ENCODE measurements at regions not wholly inside any gene's neighbourhood (a gene's known extent, or its start where the extent isn't known, plus 50 kb on each side); places are given as distances from the start of the nearest gene placed in this dataset.
"Not testable (repeated sequence)": the region's sequence is repeated elsewhere in the genome, so short reads cannot be mapped to it uniquely, and the experiment has no call there.

DNA sequence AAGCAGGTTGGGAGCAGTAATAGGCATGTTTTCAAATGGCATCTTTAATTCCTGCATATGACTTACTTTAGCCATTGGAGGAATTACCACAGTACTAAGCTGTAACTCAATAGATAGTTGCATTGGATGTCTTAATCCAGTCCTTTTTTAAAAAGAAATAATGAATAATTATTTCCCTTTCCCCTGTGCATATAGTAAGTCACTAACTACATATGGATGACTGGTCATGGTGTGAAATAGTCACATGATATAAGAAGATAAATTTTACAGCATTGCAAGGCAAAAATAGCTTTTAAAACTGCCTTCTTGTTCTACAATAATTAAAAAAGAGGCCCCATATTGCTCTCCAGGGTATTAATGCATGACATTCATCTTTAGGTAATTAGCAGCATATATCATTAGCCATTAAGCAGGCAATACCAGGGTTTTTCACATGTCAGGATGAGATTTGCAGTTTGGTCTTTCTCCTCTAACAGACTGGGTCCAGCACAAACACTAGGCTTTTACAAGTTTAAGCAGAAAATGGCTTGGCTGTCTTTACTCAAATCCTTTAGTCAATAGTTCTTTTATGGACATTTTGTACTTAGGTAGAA lies 606.4 kb upstream of the RORB start:
- no peak for DNase-seq

GRCh38 chr9:73892335-73892734 lies 604.8 kb upstream of the RORB start:
- DNase-seq, result no peak

- no peak for DNase-seq
Measured at GRCh38 chr9:73893230-73893629, 603.9 kb upstream of the RORB start.

DNA sequence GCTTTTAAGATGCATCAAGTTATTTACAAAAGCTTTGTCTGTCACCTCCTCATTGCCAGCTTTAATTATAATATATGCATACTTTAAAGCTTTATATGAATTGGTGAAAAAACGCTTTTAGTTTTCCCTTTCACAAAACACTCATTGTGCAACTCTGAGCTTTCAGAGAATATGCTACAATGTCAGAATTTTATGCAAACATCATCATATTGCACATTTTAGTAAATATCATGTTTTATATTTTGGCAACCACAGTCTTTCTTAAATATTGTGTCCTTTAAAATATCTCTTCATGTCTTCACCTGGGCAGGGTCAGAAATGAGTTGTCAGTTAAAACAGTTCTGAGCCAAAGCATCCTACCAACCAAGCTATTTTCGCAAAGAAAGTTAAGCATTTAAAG lies 601.1 kb upstream of the RORB start:
- DNase-seq, result no peak

- no peak for DNase-seq
Measured at GRCh38 chr9:73906671-73907070, 590.5 kb upstream of the RORB start.

DNA sequence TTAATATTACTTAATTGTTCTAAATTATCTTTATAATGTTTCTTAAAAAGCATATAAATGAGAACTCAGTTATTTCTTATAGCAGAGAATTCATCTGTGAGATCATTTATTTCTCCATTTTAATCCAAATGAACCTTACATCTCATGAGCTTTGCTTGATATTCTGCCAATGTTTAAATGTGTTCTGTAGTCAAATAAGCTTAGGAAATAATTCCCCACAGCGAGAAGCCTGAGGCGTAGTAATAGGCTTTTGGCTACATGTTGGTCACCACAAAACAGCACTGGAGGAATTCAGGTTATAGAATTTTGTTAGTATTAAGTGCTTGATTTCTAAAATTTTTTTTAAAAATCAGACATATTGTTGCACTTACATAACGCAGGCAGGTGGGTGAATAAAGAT lies 585.3 kb upstream of the RORB start:
- DNase-seq, result no peak

DNA sequence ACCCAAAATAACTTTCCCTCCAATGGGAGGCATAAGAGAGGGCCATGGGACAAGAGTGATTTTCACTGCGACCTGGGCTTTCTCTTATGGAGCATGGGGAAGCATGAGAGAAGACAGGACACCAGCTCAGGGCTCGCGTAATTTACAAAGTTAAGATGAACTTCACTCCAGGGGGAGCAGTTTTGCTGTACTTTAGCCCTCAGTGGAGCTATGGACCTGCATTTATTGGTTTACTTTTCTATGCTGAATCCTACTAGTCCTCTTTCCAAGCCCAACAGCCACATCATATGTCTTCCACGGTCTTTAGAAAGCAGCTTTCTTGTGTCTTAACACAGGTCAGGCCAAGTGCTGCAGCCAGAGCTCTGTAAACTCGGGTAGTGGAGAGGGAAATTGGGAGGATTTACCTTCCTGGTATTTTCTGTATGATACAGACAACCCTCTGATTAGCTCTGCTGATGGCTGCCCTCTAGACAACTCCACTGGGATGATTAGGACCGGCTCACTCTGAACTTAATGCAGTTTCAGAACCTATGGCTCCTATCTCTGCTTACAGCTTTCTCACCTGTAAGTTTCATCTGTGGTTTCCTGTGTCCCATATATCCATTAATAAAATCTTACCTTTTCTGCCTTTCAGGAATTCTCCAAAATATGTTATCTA lies 581.0 kb upstream of the RORB start:
- no peak for DNase-seq

DNA sequence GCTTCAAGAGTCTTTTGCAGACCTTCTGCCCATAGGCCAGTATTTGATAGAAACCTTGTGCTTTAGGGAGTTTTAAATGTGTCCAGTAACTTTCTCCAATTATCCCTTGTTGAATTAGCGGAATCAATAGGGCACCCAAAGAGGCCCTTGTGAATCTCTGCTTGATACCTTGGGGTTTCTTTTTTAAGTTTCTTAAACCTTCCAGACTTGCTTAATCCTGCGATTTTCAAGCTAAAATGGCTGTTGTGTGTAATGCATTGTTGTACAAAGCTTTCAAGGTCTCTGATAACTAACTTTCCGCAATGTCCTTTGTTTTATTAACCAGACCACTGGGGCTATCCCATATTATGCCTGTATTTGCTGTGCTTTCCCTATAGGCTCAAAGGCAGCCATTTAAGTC lies 577.4 kb upstream of the RORB start:
- no peak for DNase-seq

DNA sequence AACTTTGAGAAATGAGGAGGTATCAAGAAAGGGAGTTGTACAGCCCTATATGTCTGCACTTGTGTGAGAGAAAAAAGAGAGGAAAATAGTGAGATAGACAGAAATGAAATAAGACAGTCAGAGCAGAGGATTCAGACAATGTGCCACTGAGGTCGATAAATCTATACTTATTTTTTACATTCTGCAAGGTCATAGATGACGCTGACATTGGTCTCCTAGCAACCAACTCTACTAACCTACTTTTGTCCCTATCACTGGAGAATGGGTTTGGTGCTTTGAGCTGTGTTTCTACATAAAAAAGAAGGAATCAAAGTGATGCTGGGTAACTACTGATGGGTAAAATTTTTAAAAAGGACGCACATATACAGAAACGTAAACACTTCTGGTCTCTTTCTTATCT lies 573.3 kb upstream of the RORB start:
- no peak for DNase-seq

DNA sequence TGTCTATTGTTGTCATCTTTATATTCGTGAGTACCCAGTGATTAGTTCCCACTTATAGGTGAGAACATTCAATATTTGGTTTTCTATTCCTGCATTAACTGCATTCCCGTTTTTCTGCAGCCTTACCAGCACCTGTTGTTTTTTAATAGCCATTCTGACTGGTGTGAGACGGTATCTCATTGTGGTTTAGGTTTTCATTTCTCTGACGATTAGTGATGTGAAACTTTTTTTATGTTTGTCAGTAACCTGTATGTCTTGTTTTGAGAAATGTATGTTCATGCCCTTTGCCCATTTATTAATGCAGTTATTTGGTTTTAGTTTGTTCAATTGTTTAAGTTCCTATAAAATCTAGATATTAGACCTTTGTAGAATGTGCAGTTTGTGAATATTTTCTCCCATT lies 546.0 kb upstream of the RORB start:
- no peak for DNase-seq

DNA sequence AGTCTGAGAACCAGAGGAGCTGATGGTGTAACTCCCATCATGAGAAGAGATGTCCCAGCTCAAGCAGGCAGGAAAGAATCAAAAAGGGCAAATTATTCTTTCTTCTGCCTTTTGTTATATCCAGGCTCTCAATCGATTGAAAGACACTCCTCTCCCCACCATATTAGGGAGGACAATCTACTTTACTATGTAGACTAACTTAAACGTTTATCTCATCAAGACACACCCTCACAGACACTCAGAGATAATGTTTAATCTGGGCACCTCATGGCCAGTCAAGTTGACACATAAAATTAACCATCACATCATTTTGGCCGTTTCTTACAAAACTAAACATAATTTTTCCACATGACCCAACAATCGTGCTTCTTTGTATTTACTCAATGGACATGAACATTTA lies 534.3 kb upstream of the RORB start:
- no peak for DNase-seq

DNA sequence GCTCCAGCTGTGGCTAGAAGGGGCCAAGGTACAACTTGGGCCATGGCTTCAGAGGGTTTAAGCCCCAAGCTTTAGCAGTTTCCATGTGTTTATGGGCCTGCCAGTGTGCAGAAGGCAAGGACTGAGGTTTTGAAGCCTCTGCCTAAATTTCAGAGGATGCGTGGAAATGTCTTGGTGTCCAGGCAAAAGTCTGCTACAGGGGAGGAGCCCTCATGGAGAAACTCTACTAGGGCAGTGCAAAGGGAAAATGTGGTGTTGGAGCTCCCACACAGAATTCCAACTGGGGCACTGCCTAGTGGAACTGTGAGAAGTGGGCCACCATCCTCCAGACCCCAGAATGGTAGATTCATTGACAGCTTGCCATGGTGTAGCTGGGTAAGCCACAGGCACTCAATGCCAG lies 527.2 kb upstream of the RORB start:
- DNase-seq, result no peak

DNA sequence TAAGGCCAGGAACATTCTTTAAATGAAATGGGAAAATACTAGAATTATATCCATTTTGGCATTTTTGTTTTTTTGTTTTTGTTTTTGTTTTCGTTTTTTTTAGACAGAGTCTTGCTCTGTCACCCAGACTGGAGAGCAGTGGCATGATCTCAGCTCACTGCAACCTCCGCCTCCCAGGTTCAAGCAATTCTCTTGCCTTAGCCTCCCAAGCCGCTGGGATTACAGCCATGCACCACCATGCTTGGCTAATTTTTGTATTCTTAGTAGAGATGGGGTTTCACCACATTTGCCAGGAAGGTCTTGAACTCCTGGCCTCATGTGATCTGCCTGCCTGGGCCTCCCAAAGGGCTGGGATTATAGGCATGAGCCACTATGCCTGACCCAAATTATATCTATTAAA lies 520.7 kb upstream of the RORB start:
- not testable (repeated sequence) for DNase-seq

GRCh38 chr9:73979894-73980264 lies 517.3 kb upstream of the RORB start:
- DNase-seq, result no peak

DNA sequence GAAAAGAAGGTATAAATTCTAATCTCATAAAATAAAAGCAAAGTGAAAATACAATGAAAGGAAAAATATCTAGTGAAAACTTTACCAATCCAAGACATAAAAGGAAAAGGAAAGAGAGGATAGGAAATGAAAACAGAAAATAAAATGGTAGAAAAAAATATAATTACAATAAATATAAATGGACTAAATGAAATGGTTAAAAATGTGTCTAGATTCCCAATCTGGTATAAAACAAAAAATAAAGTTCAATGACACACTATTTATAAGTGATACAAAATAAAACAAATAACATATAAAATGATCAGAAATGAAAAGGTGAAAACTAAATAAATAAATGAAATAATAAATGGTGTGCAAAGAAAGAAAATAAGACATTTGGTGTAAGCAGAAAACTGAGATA lies 516.4 kb upstream of the RORB start:
- no peak for DNase-seq

GRCh38 chr9:73981405-73981804 lies 515.7 kb upstream of the RORB start:
- no peak for DNase-seq

DNA sequence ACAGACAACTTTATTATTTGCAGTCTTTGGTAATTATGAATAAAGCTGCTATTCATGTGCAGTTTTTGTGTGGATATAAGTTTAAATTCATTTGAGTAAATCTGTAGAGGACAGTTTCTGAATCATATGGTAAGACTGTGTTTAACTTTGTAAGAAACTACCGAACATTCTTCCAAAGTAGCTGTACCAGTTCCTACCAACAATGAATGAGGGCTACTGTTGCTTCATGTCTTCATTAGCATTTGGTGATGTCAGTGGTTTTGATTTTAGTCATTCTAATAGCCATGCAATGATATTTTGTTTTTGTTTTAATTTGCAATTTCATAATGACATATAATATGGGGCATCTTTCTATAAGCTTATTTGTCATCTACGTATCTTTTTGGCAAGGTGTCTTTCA lies 501.3 kb upstream of the RORB start:
- no peak for DNase-seq

DNA sequence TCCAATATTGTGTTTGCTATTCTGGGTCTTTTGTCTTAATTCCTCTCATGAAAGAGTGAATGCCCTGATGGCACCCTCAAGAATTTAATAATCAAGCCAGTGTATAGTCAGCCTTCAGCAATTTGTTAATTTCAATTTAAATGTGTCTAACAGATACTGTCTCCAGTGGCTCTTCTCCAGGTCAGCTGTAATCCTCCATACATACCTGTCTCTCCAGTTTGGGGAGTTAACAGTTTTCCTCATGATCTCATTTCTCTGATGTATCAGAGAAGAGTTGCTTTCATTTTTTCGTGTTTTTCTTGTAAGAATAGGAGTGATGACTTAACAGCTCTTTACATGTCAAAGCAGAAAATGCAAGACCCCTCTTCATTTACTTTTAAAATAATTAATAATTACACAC lies 500.3 kb upstream of the RORB start:
- DNase-seq, result no peak

GRCh38 chr9:74001382-74001781 lies 495.8 kb upstream of the RORB start:
- DNase-seq, result no peak

- no peak for DNase-seq
Measured at GRCh38 chr9:74006935-74007334, 490.2 kb upstream of the RORB start.

DNA sequence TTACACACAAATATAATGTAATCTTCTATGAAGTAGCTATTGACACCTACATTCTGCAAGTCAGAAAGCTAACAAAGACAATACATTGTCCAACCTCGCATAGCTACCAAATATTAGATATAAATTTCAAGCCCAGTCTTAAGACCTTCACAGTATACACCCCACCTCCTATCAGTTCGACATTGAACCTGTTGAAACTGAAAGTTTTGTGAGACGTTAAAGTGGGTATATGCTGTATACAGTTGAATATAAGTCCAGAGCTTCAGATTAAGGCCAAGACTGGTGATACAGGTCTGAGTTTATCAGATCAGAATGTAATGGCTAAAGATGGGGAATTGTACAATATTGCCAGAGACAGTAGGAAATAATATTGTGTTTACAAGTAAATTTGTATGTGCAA lies 489.3 kb upstream of the RORB start:
- DNase-seq, result no peak

DNA sequence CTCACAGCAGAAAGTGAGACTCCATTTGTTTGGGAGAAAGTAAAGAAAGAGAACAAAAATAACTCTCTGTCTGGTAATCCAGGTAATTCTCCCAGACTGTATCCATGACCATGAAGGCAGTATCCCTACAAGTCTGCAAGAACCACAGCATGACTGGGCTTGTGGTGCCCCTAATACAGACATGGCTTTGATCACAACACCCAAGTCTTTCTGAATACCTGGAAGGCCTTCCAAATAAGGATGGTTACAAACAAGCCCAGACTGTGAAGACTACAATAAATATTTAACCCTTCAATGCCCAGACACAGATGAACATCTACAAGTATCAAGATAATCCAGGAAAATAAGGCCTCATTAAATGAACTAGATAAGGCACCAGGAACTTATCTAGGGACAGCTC lies 481.1 kb upstream of the RORB start:
- no peak for DNase-seq

- no peak for DNase-seq
Measured at GRCh38 chr9:74025402-74025925, 471.7 kb upstream of the RORB start.

- no peak for DNase-seq
Measured at GRCh38 chr9:74032421-74032820, 464.7 kb upstream of the RORB start.

- no peak for DNase-seq
Measured at GRCh38 chr9:74035786-74036185, 461.3 kb upstream of the RORB start.

All from NCI-H774 (cell line).